Effector memory CD8-positive, alpha-beta T cell (primary cell): ENCODE measurements at regions not wholly inside any gene's neighbourhood (a gene's known extent, or its start where the extent isn't known, plus 50 kb on each side); places are given as distances from the start of the nearest gene placed in this dataset.

ENCODE experiments used
- ATAC-seq: fragments of 150-1000 bp; cut with Tn5 transposase; replicated peaks from 2 replicates; pipeline ENCODE4 v1.10.0; 2021; ENCODE audit warnings: mild to moderate bottlenecking, moderate library complexity
- DNase-seq, 3 experiments: peaks; one replicate each; pipeline ENCODE4 v3.0.0; 2021
- H3K27ac Mint-ChIP-seq, 2 donors: one replicate each; pipeline ENCODE4 v1.8.0; 2022; ENCODE audit warnings: mild to moderate bottlenecking in 2 of 2, mixed read lengths in 2 of 2, moderate library complexity in 2 of 2
- H3K27me3 Mint-ChIP-seq, 2 donors: one replicate each; pipeline ENCODE4 v1.8.0; 2022; ENCODE audit warnings: mixed read lengths in 2 of 2
- H3K36me3 Mint-ChIP-seq: one replicate; pipeline ENCODE4 v1.8.0; 2022; ENCODE audit warnings: mild to moderate bottlenecking, moderate library complexity, mixed read lengths; ENCODE audit not compliant: insufficient read depth
- H3K4me1 Mint-ChIP-seq, 2 donors: one replicate each; pipeline ENCODE4 v1.8.0; 2022; ENCODE audit warnings: low read depth in 2 of 2, mixed read lengths in 2 of 2
- H3K4me3 Mint-ChIP-seq, 2 donors: one replicate each; pipeline ENCODE4 v1.8.0; 2022; ENCODE audit warnings: mild to moderate bottlenecking in 2 of 2, mixed read lengths in 2 of 2, moderate library complexity in 2 of 2
- H3K9me3 Mint-ChIP-seq, 2 donors: one replicate each; pipeline ENCODE4 v1.8.0; 2022; ENCODE audit warnings: mixed read lengths in 2 of 2

DNA sequence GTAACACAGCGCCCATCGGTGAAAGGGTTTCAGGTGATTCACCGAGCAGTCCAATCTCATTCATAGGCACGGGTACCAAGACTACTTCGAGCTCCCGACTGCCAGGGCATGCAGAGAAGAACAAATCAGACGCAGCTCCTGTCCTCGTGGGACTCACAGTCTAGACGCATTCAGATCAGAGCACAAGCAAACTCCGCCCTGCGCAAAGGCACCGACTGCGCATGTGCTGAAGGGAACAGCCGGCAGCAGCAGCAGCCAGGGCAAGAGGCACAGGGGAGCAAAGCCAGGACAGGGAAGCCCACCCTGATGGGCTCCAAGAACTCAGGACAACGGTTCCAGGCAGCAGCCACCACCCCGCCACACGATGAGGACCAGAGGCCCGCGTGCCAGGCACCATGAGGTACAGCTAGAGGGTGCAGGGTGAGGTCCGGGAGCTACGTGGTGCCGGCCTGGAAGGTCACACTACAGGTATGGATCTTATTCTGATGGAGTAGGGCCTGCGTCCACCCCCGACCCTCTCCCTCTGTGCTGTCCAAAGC is 315.7 kb downstream of the FOXL1 start:
- Mint-ChIP-seq H3K36me3 (peaks cover 3% of the 10 kb centered on the region), H3K9me3 (no peaks in the 10 kb centered on the region), H3K4me1 (no peaks in the 10 kb centered on the region), H3K4me3 (no peak overlapping the region), H3K27ac (no peak overlapping the region), H3K27me3 (peaks cover 21 to 48% of the 10 kb centered on the region in 2 donors)
- ATAC-seq: no peak
- no peak for DNase-seq

DNA sequence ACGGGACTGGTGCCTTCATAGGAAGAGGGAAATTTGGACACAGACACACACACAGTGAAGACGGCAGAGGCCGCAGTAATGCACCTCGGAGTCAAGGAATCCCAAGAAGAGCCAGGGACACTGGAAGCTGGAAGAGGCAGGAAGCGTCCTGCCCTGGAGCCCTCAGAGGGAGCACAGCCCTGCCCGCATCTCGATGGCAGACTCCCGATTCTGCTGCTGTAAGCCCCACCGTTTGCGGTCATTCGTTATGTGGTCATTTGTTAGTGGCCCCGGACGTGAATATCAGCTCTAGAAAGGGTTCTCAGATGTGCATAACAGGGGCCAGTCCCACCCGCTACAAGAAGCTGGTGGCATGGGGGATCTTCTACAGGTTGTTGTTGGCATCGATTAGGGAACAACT is 316.6 kb downstream of the FOXL1 start:
- Mint-ChIP-seq H3K4me3 (no peak overlapping the region), H3K4me1 (no peaks in the 10 kb centered on the region), H3K27me3 (peaks cover 26 to 48% of the 10 kb centered on the region in 2 donors), H3K36me3 (peaks cover 3% of the 10 kb centered on the region), H3K9me3 (no peaks in the 10 kb centered on the region), H3K27ac (no peak overlapping the region)
- ATAC-seq: no peak
- DNase-seq: no peak

DNA sequence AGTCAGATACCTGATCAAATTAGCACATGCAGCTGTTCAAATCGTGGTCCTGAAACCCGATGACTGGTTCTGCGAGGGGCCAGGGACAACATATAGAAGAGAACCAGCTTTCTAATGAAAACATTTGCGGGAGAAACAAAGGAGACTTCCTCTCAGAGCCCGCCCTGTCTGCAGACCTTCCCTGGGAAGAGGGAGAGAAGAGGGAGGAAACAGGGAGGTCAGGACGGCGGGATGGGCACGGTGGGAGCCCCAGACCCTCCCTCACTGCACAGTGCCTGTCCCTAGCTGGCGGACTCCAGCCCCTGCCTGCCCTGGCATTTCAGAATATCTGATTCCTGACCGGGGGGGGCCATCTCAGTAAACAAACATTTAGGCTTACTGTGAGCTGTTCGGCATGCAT is 317.3 kb downstream of the FOXL1 start:
- DNase-seq (no peak), ATAC-seq (no peak)
- no peaks in the 10 kb centered on the region for H3K9me3 Mint-ChIP-seq
- peaks cover 26 to 44% of the 10 kb centered on the region in 2 donors for H3K27me3 Mint-ChIP-seq
- H3K4me1 Mint-ChIP-seq: no peaks in the 10 kb centered on the region
- peaks cover 3% of the 10 kb centered on the region for H3K36me3 Mint-ChIP-seq
- H3K4me3 Mint-ChIP-seq: no peak overlapping the region
- no peak overlapping the region for H3K27ac Mint-ChIP-seq

DNA sequence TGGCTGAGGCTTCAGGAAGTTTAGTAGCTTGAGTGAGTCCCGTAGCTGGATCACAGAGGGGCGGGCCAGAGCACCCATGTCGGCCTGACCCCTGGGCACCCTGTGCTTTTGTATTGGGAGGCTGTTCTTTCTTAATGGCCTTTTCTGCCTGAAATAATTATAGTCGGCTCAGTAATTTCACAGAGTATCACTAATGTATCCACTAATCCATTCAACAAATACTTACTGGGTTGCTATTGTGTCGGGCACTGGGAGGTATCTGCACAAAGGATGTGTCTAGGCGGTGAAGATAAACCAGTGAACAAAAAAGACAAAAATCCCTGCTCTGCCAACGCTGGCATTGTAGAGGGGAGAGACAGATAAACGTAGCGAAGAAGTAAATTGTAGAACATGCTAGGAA is 318.6 kb downstream of the FOXL1 start:
- H3K4me1 Mint-ChIP-seq: no peaks in the 10 kb centered on the region
- peaks cover 3% of the 10 kb centered on the region for H3K36me3 Mint-ChIP-seq
- H3K9me3 Mint-ChIP-seq: no peaks in the 10 kb centered on the region
- no peak for ATAC-seq
- H3K27ac Mint-ChIP-seq: no peak overlapping the region
- peaks cover 26 to 43% of the 10 kb centered on the region in 2 donors for H3K27me3 Mint-ChIP-seq
- no peak for DNase-seq
- H3K4me3 Mint-ChIP-seq: no peak overlapping the region

DNA sequence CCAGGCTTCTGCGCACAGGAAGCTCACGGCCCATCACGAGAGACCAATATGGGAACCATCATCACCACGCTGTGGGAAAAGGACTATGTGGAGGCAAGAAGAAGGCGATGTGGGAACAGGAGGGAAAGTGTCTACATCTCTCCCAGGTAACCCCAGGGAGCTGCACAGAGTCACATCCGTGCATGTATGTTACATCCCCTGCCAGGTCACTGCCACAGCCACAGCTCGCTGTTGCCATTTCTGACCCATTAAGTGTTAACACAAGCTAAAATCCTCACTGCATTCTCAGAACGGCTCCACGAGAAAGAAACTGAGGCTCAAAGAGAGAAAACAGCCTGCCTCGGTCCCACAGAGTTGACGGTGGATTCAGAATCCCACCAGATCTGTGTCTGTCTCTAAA is 319.1 kb downstream of the FOXL1 start:
- no peak overlapping the region for H3K27ac Mint-ChIP-seq
- peaks cover 26 to 41% of the 10 kb centered on the region in 2 donors for H3K27me3 Mint-ChIP-seq
- H3K4me1 Mint-ChIP-seq: no peaks in the 10 kb centered on the region
- ATAC-seq: no peak
- no peak for DNase-seq
- no peak overlapping the region for H3K4me3 Mint-ChIP-seq
- H3K9me3 Mint-ChIP-seq: no peaks in the 10 kb centered on the region
- peaks cover 3% of the 10 kb centered on the region for H3K36me3 Mint-ChIP-seq

DNA sequence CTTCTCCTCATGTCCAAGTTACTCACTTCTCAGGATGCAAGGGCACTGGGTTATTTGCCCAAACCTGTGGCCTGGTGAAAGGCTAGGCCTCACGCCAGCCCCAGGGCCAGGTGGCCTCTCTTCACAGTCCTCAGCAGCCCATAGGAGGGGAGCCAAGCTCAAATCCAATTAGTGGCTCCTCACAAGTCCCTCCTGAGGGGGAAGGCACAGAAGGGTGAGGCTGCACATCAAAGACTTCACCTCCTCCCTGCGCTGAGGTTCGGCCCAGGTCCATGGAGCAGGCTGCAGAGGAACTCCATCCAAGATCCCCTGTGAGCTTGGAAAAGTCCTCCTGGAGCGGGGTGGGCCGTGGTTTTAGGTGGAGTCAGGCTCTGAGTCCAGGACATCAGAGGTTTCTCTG is 320.0 kb downstream of the FOXL1 start:
- Mint-ChIP-seq H3K27ac (no peak overlapping the region), H3K4me1 (no peaks in the 10 kb centered on the region), H3K27me3 (peaks cover 21 to 39% of the 10 kb centered on the region in 2 donors), H3K9me3 (no peaks in the 10 kb centered on the region), H3K4me3 (no peak overlapping the region), H3K36me3 (peaks cover 3% of the 10 kb centered on the region)
- no peak for ATAC-seq
- no peak for DNase-seq

DNA sequence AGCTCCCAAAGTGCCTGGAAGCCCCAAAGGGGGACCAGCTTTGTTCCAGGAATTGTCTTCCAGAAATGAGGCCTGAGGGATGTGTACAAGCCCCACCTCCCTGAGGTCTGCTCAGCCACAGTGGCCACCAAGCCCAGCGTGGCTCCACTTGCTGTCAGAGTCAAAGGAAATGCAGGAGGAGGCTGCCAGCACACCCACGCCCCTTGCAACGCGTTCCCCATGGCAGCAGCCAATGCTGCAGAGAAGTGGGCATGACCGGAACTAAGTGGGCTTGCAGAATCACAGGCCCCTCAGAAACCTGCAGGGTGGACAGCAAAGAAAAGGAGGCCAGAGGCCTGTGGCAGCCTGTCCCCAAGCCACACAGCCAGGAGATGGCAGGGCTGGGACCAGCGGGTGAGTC is 320.8 kb downstream of the FOXL1 start:
- Mint-ChIP-seq H3K27me3 (peaks cover 19 to 39% of the 10 kb centered on the region in 2 donors), H3K4me1 (no peaks in the 10 kb centered on the region), H3K4me3 (no peak overlapping the region), H3K27ac (no peak overlapping the region), H3K36me3 (peaks cover 3% of the 10 kb centered on the region), H3K9me3 (no peaks in the 10 kb centered on the region)
- ATAC-seq: no peak
- DNase-seq: no peak

DNA sequence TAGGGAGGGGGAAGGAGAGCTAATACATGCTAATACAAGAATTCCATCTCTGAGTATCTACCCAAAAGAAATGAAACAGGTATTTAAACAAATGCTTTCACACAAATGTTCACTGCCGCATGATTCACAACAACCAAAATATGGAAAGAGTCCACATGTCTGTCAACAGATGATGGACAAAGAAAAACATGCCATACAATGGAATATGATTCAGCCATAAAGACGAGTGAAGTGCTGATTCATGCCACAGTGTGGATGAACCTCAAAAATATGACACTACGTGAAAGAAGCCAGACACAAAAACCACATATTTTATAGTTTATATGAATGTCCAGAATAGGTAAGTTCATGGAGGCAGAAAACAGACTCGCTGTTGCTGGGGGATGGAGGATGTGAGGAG is 321.4 kb downstream of the FOXL1 start:
- Mint-ChIP-seq H3K9me3 (no peaks in the 10 kb centered on the region), H3K36me3 (peaks cover 3% of the 10 kb centered on the region), H3K27ac (no peak overlapping the region), H3K27me3 (peaks cover 19 to 37% of the 10 kb centered on the region in 2 donors), H3K4me3 (no peak overlapping the region), H3K4me1 (no peaks in the 10 kb centered on the region)
- ATAC-seq (no peak), DNase-seq (no peak)

DNA sequence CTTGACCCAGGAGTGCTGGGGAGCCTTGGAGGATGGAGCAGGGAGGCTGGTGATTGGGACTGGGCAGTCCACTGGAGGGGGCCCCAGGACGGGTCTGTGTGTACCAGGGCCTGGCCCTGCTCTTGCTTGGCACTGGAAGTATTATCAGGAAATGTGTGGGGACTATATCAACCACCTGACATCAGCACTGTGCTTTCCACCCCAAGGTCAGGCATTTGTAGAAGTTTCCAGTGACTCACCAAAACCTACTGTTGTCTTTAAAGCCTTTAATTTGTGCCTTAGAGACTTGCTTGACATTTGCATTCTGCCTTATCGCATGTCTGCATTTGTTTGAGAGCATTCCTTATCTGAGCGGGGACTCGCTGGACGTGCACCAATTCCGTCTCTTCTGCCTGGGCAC is 323.1 kb downstream of the FOXL1 start:
- no peaks in the 10 kb centered on the region for H3K36me3 Mint-ChIP-seq
- ATAC-seq: no peak
- H3K4me3 Mint-ChIP-seq: no peak overlapping the region
- H3K4me1 Mint-ChIP-seq: no peaks in the 10 kb centered on the region
- H3K27me3 Mint-ChIP-seq: peaks cover 17 to 26% of the 10 kb centered on the region in 2 donors
- DNase-seq: no peak
- no peaks in the 10 kb centered on the region for H3K9me3 Mint-ChIP-seq
- no peak overlapping the region for H3K27ac Mint-ChIP-seq

DNA sequence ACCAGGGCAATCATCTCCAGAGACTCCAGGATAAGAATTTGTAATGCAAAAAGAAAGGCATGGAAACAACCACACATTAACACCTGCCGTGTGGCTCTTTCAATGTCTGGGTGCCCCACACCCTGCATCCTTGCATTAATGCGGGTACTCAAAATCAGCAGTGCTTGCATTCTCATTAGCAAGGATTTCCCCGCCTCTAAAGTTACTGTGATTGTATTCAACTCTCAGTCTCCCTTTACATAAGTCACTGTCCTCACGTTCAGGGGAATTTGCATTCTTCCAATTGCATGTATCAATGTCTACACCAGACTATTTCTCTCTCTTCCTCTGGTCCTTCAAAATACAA is 324.3 kb downstream of the FOXL1 start:
- H3K4me3 Mint-ChIP-seq: no peak overlapping the region
- H3K9me3 Mint-ChIP-seq: no peaks in the 10 kb centered on the region
- ATAC-seq: no peak
- H3K36me3 Mint-ChIP-seq: no peaks in the 10 kb centered on the region
- H3K27ac Mint-ChIP-seq: no peak overlapping the region
- no peak for DNase-seq
- H3K4me1 Mint-ChIP-seq: no peaks in the 10 kb centered on the region
- H3K27me3 Mint-ChIP-seq: peaks cover 24 to 29% of the 10 kb centered on the region in 2 donors

DNA sequence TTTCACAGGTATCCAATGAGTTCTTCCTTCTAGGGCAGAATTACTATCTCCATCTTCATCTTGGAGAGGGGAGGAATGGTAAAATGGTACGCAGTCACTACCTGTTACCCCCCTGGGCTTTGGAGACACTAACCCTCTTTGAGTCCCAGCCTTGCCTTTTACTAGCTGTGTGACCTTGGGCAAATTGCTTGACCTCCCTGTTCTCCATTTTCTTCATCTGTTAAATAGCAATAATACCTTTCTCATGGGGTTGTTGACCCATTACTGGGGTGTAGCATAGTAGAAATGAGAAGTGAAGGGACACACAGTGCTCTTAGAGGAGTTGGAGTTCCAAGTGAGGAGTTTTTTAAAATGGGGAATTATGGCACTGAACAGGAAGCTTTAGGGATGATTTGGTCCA is 324.7 kb downstream of the FOXL1 start:
- Mint-ChIP-seq H3K27ac (no peak overlapping the region), H3K27me3 (peaks cover 24 to 29% of the 10 kb centered on the region in 2 donors), H3K4me1 (no peaks in the 10 kb centered on the region), H3K36me3 (no peaks in the 10 kb centered on the region), H3K4me3 (no peak overlapping the region), H3K9me3 (no peaks in the 10 kb centered on the region)
- ATAC-seq (no peak), DNase-seq (no peak)

DNA sequence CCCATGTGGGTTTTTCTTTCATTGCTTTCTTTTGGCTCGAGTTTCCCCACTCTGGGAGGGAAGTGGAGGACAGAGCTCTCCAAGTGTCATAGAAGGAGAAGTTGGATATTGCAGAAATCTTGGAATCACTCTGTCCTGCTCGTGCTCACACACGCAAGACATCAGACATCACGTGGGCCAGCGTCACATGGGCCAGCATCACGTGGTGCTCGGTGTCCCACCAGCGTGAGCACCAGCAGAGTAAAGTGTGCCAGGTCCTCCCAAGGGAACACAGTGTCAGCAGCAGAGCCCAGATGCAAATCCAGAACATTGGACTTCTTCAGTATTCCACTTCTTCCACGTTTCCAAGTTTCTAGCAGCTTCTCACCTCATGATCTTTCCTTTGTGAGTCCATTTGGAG is 327.0 kb downstream of the FOXL1 start:
- ATAC-seq (no peak), DNase-seq (no peak)
- H3K27ac Mint-ChIP-seq: no peak overlapping the region
- H3K4me1 Mint-ChIP-seq: no peaks in the 10 kb centered on the region
- H3K4me3 Mint-ChIP-seq: no peak overlapping the region
- peaks cover 19 to 29% of the 10 kb centered on the region in 2 donors for H3K27me3 Mint-ChIP-seq
- no peaks in the 10 kb centered on the region for H3K36me3 Mint-ChIP-seq
- no peaks in the 10 kb centered on the region for H3K9me3 Mint-ChIP-seq

DNA sequence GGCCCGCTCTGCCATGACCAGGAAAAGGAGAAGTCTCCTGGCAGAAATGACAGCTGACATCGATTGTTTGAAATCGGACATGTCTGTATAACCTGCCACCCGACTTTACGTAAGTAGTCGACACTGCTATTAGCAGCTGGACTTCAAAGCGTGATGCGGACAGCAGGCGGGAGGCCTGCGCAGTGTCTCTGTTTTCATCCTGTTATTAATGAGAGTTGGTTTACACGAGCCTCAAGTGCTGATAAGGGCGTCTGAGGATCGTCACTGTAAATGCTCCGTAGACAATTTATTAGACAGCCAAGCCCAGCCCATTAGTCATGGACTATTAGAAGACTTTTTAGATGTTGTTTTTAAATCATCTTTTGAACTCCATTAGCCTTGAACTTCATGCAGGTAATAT is 328.3 kb downstream of the FOXL1 start:
- no peak for ATAC-seq

DNA sequence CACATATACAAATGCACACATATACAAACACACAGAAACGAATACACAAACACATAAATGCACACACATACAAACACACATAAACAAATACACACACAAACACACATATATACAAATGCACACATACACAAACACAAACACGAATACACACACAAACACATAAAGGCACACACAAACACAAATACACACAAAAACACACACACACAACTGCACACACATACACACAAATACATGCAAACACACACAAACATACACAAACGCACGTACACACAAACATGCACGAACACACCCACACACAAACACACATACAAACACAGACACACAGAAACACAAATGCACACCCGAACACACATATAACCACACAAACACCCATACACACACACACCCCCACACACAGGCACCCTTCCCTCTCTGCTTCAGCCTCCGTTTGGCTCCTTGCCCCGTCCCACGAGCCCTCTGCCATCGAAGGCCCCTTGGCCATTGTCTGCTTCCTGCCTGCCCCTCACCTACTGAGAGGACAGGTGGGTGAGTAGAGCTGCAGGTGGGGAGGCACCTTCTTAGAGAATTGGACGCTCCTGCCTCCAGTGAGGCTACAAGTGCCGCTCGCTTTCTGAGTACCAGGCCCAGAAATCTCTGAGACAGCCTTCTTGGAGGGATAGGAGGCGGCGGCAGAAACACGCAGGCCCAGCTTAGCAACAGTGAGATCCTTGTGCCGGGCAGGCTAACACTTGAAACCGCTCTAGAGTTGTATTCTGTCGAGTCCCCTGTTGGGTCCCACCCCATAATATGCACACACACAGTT is 331.2 kb downstream of the FOXL1 start:
- ATAC-seq: no peak
- H3K27me3 Mint-ChIP-seq: peaks cover 10 to 12% of the 10 kb centered on the region in 2 donors
- no peaks in the 10 kb centered on the region for H3K9me3 Mint-ChIP-seq
- no peaks in the 10 kb centered on the region for H3K36me3 Mint-ChIP-seq
- no peak overlapping the region for H3K4me3 Mint-ChIP-seq
- H3K27ac Mint-ChIP-seq: no peak overlapping the region
- no peak for DNase-seq
- no peaks in the 10 kb centered on the region for H3K4me1 Mint-ChIP-seq

More for the DNA sequence above, 328.3 kb downstream of the FOXL1 start:
- Mint-ChIP-seq H3K27ac (no peak overlapping the region), H3K9me3 (no peaks in the 10 kb centered on the region), H3K27me3 (peaks cover 19 to 29% of the 10 kb centered on the region in 2 donors), H3K36me3 (no peaks in the 10 kb centered on the region), H3K4me3 (no peak overlapping the region), H3K4me1 (no peaks in the 10 kb centered on the region)
- DNase-seq: no peak
